ENCODE measurements at regions not wholly inside any gene's neighbourhood (a gene's known extent, or its start where the extent isn't known, plus 50 kb on each side); places are given as distances from the start of the nearest gene placed in this dataset.

DNA sequence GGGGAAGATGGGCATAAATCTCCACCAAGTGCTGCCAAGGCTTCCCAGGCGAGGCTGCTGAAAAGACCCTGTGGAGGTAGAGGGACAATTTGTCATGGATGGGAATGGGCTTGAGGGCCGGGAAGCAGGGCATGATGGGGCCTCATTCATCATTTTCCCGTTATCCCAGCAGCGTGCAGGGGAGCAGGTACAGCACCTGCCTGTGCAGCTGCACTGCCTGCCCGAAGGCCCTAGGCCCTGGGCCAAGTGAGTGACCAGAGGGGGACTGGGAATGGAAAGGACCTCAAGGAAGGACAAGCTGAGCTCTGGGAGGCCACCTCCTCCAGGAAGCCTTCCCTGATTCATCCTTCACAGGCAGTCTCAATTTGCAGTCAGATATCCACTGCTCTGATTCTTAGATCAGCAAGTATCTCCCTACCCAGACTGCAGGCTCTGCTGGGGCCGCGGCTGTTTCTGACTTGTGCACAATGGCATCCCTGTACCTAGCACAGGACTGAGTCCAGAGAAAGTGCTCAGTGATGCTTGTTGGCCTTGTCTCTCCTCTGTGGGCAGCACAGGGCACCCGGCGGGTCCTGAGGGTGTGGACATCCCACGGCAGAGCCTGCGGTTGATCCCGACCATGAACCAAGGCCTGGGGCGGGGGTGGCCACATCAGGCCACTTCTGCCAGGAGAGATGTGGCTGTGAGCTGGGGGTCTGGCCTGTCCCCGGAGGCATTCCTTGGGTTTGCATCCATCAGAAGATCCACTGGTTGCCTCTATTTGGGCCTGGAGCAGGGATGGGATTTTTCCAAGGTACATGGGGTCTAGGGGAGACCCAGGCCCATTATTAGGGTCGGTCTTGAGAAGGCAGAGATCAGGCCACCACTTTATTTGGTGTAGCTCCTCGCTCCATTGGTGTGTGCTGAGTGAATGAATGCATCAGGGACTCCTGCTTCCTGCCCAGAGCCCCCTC is 167.3 kb upstream of the RTL1 start:
- TF ChIP-seq, protein P1, sequence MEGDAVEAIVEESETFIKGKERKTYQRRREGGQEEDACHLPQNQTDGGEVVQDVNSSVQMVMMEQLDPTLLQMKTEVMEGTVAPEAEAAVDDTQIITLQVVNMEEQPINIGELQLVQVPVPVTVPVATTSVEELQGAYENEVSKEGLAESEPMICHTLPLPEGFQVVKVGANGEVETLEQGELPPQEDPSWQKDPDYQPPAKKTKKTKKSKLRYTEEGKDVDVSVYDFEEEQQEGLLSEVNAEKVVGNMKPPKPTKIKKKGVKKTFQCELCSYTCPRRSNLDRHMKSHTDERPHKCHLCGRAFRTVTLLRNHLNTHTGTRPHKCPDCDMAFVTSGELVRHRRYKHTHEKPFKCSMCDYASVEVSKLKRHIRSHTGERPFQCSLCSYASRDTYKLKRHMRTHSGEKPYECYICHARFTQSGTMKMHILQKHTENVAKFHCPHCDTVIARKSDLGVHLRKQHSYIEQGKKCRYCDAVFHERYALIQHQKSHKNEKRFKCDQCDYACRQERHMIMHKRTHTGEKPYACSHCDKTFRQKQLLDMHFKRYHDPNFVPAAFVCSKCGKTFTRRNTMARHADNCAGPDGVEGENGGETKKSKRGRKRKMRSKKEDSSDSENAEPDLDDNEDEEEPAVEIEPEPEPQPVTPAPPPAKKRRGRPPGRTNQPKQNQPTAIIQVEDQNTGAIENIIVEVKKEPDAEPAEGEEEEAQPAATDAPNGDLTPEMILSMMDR (conservative IDR thresholded peaks at IDR 0.05; ENCODE audit: low read length): no peak
- no peak for TF ChIP-seq EZH2phosphoT487 (IDR thresholded peaks at IDR 0.05; ENCODE audit: borderline replicate concordance, low read depth, low read length)

Data from OCI-LY7 (cell line).